ENCODE measurements at regions not wholly inside any gene's neighbourhood (a gene's known extent, or its start where the extent isn't known, plus 50 kb on each side); places are given as distances from the start of the nearest gene placed in this dataset.

GRCh38 chr1:73475316-73475870, 722.6 kb downstream of the LRRIQ3 start:
- TF ChIP-seq CTCF (IDR thresholded peaks at IDR 0.05) (no peak), POLR2A (IDR thresholded peaks at IDR 0.05) (no peak)

All from testis (tissue), 2 donors.